ENCODE measurements at regions not wholly inside any gene's neighbourhood (a gene's known extent, or its start where the extent isn't known, plus 50 kb on each side); places are given as distances from the start of the nearest gene placed in this dataset.

DNA sequence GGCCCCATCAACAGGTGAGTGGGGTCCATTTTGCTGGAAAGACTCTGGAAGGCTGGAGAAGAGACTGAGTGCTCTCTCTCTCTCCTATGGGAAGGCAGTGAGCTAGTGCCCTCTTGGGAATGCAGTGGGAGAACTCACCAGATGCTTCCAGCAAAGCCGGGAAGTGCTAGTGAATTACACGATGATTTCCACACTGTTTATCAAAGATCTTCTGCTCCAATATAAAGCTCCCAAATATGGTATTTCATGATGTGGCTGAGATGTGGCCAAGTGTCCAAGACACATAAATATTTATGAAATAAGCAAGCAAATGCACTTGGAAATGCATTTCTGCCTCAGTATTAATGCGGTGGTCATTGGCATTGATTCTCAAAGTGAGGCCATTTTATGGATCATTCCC, 135.9 kb downstream of the VAPA start:
- no peak for FAIRE-seq
- no peak for DNase-seq (ENCODE audit: low read depth, low spot score)

DNA sequence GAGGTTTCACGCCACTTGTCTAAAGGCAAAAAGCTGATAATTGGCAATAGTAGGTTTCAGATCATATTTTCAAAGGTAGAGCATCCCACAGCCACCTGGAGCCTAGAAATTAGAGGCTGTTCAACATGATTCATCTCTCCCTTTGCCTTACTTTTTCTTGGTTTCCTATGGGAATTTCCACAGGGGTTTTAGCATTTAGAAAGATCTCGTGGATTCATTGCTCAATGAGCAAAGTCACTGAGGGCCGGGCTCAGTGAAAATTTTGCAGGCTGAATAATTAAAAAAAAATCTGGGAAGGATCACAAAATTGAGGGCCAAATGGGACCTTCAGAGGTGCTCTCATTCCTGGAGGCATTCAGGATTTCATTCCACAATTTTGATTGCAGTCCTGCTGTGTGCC, 137.1 kb downstream of the VAPA start:
- dilution Hi-C loops (cut with MboI; ENCODE audit: extremely low pct_ligation_motif_present, low sequenced_read_pairs): no loop called here
- H3K79me2 ChIP-seq (ENCODE audit: control insufficient read depth, insufficient read depth, low read length): no peaks in the 10 kb centered on the region
- H3K27ac ChIP-seq (ENCODE audit: control insufficient read depth, insufficient read depth, low read length): no peak overlapping the region
- no peaks in the 10 kb centered on the region for H3K27me3 ChIP-seq (ENCODE audit: control insufficient read depth, extremely low read depth, insufficient read depth, low read length)
- no peaks in the 10 kb centered on the region for H3K9me3 ChIP-seq (ENCODE audit: control insufficient read depth, low read depth, low read length)
- H3K4me2 ChIP-seq (ENCODE audit: control insufficient read depth, extremely low read depth, insufficient read depth, low read depth, low read length): no peak overlapping the region
- no peak overlapping the region for H3K4me3 ChIP-seq (ENCODE audit: control insufficient read depth in 2 of 3, extremely low read depth in 1 of 3, insufficient read depth in 2 of 3, low read depth in 1 of 3, low read length in 3 of 3)
- H3K9ac ChIP-seq (ENCODE audit: control insufficient read depth, extremely low read depth, insufficient read depth, low read length): no peak overlapping the region
- no peaks in the 10 kb centered on the region for H4K20me1 ChIP-seq (ENCODE audit: control insufficient read depth, extremely low read depth, insufficient read depth, low read length)
- no peak overlapping the region for H2AFZ ChIP-seq (ENCODE audit: control insufficient read depth, low read length)
- no peaks in the 10 kb centered on the region for H3K9me1 ChIP-seq (ENCODE audit: control insufficient read depth, extremely low read depth, insufficient read depth, low read length)
- no peaks in the 10 kb centered on the region for H3K36me3 ChIP-seq (ENCODE audit: control insufficient read depth in 2 of 2, extremely low read depth in 1 of 2, insufficient read depth in 2 of 2, low read length in 2 of 2)
- TF ChIP-seq EZH2 (IDR thresholded peaks at IDR 0.05; ENCODE audit: low read length): no peak
- TF ChIP-seq, protein P1, sequence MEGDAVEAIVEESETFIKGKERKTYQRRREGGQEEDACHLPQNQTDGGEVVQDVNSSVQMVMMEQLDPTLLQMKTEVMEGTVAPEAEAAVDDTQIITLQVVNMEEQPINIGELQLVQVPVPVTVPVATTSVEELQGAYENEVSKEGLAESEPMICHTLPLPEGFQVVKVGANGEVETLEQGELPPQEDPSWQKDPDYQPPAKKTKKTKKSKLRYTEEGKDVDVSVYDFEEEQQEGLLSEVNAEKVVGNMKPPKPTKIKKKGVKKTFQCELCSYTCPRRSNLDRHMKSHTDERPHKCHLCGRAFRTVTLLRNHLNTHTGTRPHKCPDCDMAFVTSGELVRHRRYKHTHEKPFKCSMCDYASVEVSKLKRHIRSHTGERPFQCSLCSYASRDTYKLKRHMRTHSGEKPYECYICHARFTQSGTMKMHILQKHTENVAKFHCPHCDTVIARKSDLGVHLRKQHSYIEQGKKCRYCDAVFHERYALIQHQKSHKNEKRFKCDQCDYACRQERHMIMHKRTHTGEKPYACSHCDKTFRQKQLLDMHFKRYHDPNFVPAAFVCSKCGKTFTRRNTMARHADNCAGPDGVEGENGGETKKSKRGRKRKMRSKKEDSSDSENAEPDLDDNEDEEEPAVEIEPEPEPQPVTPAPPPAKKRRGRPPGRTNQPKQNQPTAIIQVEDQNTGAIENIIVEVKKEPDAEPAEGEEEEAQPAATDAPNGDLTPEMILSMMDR (optimal IDR thresholded peaks at IDR 0.05 in 1 of 3, IDR thresholded peaks at IDR 0.05 in 1 of 3, conservative IDR thresholded peaks at IDR 0.05 in 1 of 3; ENCODE audit: extremely low read depth in 1 of 3, insufficient read depth in 2 of 3, low read length in 3 of 3): no peak
- no peak for FAIRE-seq
- no peak for DNase-seq (ENCODE audit: low read depth, low spot score)
- H3K4me1 ChIP-seq (ENCODE audit: control insufficient read depth, extremely low read depth, insufficient read depth, low read length): peaks cover 5% of the 10 kb centered on the region

More for the DNA sequence above, 135.9 kb downstream of the VAPA start:
- Histone ChIP-seq H3K4me1 (ENCODE audit: control insufficient read depth, extremely low read depth, insufficient read depth, low read length) (peaks cover 5% of the 10 kb centered on the region), H4K20me1 (ENCODE audit: control insufficient read depth, extremely low read depth, insufficient read depth, low read length) (no peaks in the 10 kb centered on the region), H3K27me3 (ENCODE audit: control insufficient read depth, extremely low read depth, insufficient read depth, low read length) (no peaks in the 10 kb centered on the region), H3K36me3 (ENCODE audit: control insufficient read depth in 2 of 2, extremely low read depth in 1 of 2, insufficient read depth in 2 of 2, low read length in 2 of 2) (no peaks in the 10 kb centered on the region), H3K27ac (ENCODE audit: control insufficient read depth, insufficient read depth, low read length) (no peak overlapping the region), H3K79me2 (ENCODE audit: control insufficient read depth, insufficient read depth, low read length) (no peaks in the 10 kb centered on the region), H3K9ac (ENCODE audit: control insufficient read depth, extremely low read depth, insufficient read depth, low read length) (no peak overlapping the region), H2AFZ (ENCODE audit: control insufficient read depth, low read length) (no peak overlapping the region), H3K9me1 (ENCODE audit: control insufficient read depth, extremely low read depth, insufficient read depth, low read length) (no peaks in the 10 kb centered on the region), H3K4me2 (ENCODE audit: control insufficient read depth, extremely low read depth, insufficient read depth, low read depth, low read length) (no peak overlapping the region), H3K9me3 (ENCODE audit: control insufficient read depth, low read depth, low read length) (no peaks in the 10 kb centered on the region), H3K4me3 (ENCODE audit: control insufficient read depth in 2 of 3, extremely low read depth in 1 of 3, insufficient read depth in 2 of 3, low read depth in 1 of 3, low read length in 3 of 3) (no peak overlapping the region)
- dilution Hi-C loops (cut with MboI; ENCODE audit: extremely low pct_ligation_motif_present, low sequenced_read_pairs): no loop called here
- TF ChIP-seq EZH2 (IDR thresholded peaks at IDR 0.05; ENCODE audit: low read length): no peak
- TF ChIP-seq, protein P1 (optimal IDR thresholded peaks at IDR 0.05 in 1 of 3, IDR thresholded peaks at IDR 0.05 in 1 of 3, conservative IDR thresholded peaks at IDR 0.05 in 1 of 3; ENCODE audit: extremely low read depth in 1 of 3, insufficient read depth in 2 of 3, low read length in 3 of 3): no peak

All from keratinocyte (primary cell).